Renal cortical epithelial cell (primary cell): ENCODE measurements at regions not wholly inside any gene's neighbourhood (a gene's known extent, or its start where the extent isn't known, plus 50 kb on each side); places are given as distances from the start of the nearest gene placed in this dataset.

Experiments used
- DNase-seq: peaks from one replicate; pipeline ENCODE4 v3.0.0-alpha.2; 2011; ENCODE audit warnings: low read depth

DNA sequence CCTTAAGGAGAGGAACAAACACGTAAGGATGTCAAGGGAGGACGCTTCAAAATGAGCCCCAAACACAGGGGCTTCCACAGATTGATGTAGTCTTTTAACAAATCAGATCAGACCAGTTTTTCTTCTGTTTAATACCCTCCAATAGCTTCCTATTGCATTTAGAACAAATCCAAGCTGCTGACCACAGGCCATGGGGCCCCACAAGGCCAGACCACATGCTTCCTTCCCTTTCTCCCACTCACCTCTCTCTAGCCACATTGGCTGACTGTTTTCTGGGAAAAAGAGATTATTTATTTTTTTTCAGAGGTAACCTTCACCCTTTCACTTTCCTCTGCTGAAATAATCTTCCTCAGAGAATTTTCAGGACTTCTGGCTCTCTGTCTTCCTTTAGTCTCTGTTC lies 380.6 kb downstream of the SIPA1L2 start:
- DNase-seq = peak; percentile 2

DNA sequence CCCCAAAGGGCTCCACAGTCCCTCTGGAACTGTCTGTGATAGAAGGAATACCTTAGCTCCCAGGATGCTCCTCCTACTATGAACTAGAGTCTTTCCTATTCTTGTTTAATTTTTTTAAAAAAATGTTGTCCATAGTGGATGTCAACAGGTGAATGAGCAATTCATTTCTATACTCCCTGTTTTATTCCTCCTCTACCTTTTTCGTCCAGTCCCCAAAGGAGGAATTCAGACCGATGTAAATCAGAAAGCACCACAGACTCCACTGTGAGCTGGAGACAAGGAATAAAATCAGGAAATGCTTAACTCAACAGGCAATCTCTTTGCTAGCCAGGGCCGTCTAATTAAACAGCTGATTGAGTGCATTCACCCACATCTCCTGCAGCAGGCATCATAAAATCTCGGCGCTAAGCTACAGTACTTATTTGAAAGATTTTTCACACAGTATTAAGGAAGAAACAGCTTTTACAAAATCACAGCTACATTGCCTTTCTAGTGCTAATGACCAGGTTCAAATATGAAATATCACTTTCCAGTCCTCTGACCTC lies 381.6 kb downstream of the SIPA1L2 start:
- peak; percentile 25 for DNase-seq

DNA sequence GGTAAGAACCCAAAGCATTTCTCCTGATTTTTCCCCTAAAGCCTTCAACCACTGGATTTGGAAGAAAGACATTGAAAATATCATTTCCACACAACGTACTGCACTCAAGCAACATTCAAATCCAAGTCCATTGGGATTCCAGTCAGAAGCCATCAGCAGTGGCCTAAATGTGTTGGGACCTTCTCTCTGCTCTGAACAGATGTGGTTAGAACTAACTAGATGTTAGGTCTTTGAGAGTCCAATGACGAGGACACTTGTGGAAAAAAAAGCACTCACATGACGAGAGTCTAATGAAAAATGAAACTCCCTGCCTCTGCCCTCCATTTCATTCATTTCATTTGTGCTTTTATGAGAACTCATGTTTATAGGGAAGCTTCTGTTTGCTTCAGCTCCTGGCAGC lies 382.3 kb downstream of the SIPA1L2 start:
- no peak for DNase-seq

DNA sequence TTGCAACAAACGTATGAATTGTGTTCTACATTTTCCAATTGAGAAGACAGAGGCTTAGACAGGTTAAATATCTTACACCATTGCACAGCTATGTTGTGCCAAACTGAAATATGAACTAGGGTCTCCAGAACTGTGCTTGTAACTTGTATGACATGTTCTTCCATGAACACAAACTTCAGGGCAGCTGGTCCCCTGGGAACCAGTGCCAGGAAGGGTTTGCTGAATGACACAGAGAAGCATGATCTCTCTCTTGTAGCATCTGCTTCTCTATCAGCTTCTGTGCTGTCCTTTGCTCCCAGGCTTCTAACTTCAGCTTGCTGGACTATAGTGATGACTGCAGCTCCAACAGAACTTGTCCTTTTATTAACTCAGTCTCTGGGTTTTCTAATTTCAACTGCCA lies 385.5 kb downstream of the SIPA1L2 start:
- no peak for DNase-seq

DNA sequence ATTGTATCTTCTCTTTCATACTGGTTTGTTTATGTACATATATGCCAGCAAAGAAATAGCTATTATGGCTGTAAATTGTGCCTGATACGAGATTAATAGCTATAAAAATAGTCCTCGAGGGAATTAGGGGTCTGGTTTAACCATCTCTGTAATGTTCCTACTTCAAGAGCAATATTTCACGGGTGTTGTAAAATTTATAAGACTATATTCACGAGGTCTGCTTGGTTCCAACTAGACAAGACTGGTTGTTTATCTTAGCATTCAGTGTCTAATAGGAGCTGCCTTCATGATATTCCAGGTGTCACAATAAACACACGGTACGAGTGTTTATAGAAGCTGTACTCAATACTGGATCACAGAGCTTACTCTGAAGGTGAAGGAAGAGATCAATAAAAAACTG lies 389.9 kb downstream of the SIPA1L2 start:
- no peak for DNase-seq

DNA sequence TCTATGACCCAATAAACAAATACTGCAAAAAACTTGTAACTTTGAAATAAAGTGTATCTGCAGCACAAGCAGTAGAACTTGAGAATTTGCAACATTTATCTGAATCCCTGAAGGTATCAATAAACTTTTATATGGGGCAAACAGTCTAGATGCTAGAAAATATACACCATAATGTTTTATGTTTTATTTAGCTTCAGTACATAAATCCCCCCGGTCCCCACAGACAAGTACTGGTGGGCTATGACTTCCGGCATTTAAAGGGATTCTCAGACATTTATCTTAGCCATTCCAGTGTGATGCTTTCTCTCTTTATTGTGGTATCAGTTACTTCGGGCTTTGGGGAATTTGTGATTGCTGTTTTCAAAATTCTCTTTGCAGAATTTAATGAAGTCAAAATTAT lies 390.4 kb downstream of the SIPA1L2 start:
- DNase-seq = no peak

DNA sequence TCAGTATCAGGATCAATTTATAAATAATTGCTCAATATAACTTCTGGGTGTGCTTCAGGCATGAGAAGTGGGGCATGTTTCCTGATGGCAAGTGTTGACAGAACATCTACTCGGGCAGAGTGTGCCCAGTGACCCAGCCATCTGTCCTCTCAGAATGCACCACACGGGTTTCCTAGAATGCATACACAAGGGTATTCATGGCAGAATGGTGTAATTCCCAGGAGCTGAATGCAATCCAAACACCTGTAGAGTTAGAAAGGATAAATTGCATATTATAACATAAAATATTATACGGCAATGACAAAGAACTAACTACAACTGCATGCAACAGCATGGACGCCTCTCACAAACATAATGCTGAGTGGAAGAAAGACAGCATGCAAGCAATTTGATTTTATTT lies 391.9 kb downstream of the SIPA1L2 start:
- no peak for DNase-seq

DNA sequence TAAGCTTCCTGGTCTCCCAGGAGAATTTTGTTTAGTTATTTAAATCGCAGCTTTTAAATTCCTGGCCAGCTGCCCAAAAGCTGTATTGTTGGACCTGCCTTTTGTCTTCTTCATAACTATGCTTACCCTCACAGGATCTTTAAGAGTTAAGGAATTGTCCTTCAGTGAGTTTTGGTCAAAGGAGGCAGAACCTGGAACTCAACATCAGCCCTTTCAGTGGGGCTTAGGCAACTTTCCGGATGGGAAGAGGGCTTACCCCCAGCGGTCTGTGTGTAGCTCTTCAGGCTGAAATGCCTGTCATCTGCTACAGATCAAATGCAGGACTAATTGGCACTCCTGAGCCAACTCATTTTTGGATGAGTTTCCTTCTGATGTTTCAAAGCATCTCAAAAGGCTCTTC lies 402.6 kb downstream of the SIPA1L2 start:
- DNase-seq = no peak

DNA sequence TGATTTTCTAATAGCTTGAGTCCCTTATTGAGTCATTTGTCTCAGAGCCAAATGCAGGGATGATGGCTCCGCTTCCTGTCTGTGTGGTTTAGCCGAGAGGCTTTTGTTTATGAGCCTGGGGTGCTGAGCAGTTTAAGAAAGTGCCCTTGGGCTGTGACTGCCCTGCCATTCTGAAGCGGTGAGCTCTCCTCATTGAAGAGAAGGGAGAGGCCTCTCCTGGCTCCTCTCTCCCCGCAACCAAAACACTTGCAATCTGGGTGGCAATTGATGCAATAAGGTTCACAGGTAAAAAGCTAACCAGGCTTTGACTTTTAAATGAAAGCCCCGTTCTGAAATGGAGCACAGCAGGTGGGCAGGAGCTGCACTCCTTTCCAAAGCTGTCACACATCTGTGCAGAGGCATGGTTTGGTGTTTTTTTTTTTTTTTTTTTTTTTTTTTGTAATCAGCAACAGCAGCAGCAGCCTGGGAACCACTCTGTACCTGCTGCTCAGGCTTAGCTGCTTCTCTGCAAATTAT lies 403.7 kb downstream of the SIPA1L2 start:
- peak; percentile 76 for DNase-seq

DNA sequence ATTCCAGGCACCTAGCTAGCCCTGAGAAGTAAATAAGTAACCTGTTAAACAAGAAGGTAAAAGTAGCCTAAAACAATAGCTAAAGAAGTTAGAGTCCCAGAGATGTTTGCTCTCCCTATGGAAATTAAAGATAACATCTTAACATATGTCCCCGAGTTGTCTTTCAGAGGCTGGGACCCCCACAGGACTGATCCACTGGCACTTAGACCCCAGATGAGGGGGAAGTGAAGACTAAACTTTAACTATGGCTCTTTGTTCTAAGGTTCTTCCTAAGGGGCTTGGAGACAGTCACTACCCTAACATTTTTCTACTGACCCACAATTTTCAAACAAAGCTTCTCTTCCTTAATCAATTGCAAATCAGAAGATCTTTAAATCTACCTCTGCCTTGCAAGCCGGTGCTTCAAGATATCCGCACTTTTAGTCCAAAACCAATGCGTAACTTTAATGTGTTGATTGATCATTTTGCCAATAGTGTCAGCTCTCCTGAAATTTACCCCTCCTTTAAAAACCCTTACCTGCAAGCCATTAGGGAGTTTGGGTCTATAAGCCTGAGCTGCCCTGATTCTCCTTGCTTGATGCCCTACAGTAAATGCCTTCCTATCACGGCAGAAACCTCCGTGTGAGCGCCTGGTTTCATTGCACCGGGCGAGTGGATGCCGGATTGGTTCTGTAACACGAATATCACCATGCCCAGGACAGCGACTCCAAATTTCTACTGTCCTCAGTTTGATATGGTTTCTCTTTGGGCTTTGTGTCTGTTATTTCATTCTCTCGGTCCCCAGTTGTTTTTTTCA lies 404.4 kb downstream of the SIPA1L2 start:
- no peak for DNase-seq

DNA sequence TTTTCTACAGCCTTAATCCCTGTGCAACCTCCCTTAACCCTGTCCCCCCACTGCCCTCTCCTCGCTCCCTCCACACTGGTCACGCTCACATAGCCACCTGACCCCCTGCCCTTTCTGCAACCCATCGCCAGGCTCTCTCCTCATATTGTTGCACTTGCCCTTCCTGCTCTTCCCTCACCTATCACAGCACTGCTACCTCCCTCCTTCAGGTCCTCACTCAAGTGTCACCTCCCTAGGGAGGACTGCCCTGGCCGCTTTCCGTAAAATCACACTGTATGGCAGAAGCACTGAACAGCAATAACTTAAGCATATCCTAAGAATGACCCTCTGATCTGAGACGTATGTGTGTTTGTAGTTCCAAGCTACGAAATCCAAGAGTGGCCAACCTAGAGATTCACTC lies 406.0 kb downstream of the SIPA1L2 start:
- no peak for DNase-seq

DNA sequence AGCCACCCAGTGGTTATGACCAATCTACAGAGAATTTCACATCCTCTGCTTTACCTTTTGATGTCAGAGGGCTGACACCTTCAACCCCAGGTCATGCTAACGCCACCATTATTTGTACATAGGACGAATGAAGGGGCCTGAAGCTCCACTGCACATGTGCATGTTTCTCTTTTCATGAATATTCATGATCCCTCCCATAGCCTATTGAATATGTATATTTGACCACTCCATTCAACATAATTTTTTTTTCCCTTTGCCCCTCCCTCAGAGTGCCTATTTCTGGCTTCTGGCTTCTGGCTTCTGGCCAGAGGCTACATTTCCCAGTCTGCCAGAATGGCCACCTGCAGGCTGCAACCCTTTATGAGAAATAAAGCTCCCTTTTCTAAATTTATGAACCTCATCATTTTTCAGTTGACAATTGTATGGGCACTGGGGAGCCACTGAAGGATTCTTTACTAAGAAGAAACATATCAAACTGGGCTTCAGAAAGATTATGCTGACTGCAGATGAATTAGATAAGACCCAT lies 406.7 kb downstream of the SIPA1L2 start:
- no peak for DNase-seq

DNA sequence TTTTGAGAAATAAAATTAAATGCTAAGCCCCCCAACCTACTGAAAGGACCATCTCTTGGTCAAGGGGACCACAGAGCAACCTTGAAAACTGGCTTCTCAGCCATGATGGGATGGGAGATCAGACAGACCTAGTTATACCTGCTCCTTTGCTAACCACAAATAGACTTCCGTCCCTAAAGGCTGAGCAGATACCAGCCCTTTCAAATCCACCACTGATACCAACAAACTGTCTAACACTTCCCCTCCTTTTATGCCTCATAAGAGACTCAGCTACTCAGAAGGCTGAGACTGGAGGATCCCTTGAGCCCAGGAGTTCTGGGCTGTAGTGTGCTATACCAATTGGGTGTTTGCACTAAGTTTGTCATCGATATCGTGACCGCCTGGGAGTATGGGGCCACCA lies 407.3 kb downstream of the SIPA1L2 start:
- no peak for DNase-seq

DNA sequence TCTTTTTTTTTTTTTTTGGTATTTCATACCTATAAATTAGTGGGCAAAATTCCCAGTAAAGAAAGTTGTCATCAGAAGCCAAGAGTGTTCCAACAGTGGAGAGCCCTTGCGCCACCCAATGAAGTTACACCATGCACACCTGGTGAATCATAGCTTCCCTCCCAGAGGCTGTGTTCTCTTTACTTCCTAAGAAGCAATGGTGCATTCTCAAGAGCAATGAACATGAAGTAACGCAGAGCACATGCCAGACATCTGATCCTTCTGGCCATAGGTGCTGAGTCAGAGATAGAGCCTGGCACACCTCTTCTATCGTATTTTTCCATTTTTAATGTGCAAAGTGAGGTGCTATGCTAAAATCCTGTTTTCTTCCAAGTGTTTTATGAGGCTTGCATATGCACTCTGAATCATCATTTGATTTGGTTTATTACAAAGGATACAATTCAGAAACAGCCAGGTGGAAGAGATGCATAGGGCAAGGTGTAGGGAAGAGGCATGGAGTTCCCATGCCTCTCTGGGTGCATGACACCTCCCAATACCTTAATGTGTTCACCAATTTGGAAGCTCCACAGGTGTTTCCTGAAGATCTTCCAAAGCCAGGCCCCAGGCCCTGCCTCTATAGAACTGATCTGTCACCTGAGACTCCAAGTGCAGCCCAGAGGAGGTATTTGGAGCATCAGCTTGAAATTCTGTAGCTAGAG lies 408.0 kb downstream of the SIPA1L2 start:
- DNase-seq = peak; percentile 95

DNA sequence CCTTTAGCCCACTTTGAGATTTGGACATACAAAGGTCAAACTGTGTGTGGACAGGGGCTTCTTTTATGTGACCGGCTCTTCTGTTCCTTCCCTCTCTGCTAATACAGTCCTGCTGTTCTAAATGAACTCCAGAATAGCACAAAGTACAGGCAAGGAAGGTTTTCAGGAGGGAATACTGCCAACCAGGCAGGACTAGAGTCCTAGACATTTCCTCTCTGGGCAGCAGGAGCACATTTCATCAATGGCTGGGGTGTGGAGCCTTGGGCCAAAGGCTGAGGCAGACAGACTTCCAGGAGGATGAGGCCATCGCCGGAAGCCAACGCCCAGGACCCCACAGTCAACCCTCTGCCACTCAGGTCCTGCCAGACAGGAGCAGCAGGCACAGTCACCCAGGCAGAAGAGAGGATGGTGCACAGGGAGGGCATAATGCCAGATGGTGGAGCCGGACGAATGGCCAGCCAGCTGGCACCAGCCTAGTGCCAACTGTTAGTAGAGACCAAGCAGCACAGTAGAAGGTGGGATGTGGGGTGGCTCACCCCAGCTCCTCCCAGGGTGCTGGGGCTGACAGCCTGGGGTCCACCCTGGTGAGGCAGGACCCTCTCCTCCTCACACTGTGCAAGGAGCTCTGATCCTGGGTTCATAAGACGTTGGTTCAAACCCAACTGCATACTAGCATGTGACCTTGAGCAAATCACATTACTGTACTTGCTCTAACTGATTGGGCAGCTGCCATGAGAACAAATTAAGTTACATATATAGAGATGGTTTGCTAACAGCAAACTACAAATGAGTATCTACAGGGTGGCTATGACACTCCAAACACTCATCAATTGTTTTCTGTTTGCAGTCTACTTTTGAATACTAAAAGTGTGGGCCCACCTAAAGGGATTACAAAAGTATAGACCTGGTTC lies 410.7 kb downstream of the SIPA1L2 start:
- no peak for DNase-seq

DNA sequence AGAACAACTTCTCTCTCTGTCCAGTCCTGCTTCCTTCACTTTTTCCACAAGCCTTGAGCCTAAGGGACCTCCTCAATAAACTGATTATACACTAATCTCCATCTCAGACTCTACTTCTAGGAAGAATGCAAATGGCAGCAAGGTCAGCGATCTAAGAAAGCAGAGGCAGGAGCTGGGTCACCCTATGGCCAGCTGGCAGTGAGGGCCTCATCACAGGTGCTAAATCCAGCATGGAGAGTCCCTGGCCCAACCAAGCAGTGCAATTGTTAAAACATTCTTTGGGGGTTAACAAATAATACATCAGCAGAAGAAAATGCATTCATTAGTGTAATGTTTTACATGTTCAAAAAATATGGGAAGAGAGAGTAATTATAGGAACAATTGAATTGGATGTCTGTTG lies 416.0 kb downstream of the SIPA1L2 start:
- no peak for DNase-seq

DNA sequence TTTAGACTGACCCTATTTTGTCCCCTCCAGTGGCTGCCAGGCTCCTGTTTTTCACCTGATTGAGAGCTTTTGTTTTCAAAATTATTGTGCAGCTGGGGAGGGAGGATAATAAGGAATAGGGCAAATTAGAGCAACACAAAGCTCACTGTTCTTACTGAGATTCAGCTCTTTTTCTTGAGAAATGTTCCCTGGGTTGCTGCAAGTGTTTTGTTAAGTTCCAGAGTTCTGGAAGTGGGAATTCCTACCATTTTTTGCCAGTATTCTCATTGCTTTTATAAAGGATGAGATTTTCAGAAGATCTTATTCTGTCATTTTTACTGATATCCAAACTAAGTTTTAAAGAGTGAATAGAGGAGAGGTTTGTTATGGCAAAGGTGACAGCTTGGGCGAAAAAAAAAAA lies 417.7 kb downstream of the SIPA1L2 start:
- DNase-seq = no peak

DNA sequence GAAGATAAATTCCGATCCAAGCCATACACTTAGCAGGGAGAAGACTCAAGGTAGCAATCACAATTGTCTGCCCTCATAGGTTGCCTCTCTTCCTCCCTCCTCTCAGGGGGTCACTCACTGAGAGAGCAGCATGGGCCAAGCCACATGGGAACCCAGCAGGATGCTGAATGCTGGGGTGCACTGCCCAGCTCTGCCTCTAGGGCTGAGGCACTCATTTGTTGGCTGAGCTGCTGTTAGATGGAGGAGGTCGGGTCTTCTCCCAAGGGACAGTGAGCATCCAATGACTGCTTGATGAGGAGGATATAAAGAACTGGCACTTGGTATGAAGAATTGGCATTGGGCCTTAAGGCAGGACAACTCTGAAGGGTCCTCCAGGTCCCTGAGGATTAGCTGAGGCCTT lies 418.8 kb downstream of the SIPA1L2 start:
- DNase-seq = no peak

DNA sequence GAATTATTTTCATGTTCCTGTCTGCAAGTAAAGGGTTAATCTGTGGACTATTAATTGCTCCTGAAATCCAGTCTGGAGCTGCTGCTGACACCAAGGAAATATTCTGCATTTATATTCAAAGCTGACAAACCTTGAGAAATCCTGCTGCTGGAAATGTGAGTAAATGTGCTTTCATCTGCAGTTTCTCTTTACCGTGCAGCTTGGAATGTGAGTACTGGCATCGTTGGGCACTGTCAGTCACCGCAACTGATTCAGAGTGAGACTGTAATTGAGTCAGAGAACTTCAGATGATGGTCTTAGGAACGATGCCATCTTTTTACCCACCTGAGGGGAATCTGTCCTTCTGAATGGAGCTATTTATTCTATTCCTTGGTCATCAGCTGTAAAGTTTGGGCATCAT lies 420.6 kb downstream of the SIPA1L2 start:
- peak; percentile 39 for DNase-seq

DNA sequence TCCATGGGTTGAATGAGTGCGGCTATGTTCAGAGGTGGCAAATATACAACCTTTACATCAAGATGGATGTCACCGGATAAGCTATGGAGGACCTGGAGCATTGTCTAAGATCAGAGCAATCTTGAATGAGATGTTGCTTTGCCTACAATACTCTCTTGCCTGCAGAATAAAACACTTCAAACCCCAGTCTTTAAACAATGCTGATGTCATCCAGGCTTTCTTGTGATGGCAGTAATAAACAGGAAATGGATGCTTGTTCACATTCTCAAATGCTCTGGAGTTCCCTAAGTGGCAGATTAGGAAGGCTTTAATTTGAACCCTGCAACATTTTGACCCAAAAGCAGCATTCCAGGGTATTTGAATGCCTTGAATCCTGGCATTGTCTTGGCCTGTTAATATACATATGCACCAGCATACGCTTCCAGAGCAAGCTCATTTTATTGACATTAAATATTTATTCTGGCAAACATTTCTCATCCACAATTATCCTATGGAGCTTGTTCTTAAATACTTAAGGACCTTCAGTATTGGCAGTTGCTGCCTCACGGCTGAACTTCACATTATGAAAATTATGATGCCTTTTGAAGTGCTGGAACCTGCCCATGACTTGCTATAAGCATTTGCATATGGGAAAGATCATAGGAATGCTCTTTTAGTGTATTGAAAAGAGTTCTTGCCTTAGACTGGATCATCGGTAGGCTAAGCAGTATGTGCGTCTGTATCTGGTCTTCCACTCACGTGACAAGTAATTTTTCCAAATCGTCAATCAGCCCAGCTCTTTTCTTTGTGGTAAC lies 422.7 kb downstream of the SIPA1L2 start:
- no peak for DNase-seq

DNA sequence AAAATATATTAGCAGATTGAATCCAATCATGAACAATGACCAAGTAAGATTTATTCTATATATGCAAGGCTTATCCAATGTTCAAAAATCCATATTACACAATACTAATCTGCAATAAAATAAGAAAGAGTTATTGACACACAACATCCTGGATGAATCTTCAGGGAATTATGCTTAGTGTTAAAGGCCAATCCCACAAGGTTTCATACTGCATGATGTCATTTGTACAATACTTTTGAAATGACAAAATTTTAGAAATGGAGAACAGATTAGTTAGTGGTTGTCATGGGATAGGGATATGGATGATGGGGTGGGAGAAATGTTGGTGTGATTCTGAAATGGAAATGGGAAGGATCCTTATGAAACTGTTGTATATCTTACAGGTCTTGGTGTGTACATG lies 425.7 kb downstream of the SIPA1L2 start:
- DNase-seq = no peak
